ENCODE measurements at regions not wholly inside any gene's neighbourhood (a gene's known extent, or its start where the extent isn't known, plus 50 kb on each side); places are given as distances from the start of the nearest gene placed in this dataset.

- no peaks in the 10 kb centered on the region for H3K4me1 ChIP-seq (ENCODE audit: insufficient read depth)
- intact Hi-C loops (cut with DNase I), result no loop called here
- no peak for DNase-seq
- 87 to 96% (median 92%) methylated on average over 23 of the region's 23 CpGs for WGBS, 3 donors
- no peaks in the 10 kb centered on the region for H3K27me3 ChIP-seq
- H3K27ac ChIP-seq, result no peak overlapping the region
- TF ChIP-seq EP300 (IDR thresholded peaks at IDR 0.05) (no peak), POLR2A (IDR thresholded peaks at IDR 0.05) (no peak), CTCF (IDR thresholded peaks at IDR 0.05) (no peak)
- H3K36me3 ChIP-seq, result no peaks in the 10 kb centered on the region
- peaks cover 0 to 3% of the 10 kb centered on the region in 2 donors for H3K9me3 ChIP-seq
- no peak overlapping the region for H3K4me3 ChIP-seq
Observed at GRCh38 chr2:125942585-125943424, 713.2 kb upstream of the GYPC start.

GRCh38 chr2:125959047-125959446, 696.9 kb upstream of the GYPC start:
- DNase-seq, result no peak
- H3K9me3 ChIP-seq, result no peaks in the 10 kb centered on the region
- WGBS, 3 donors, result 10 to 21% (median 11%) methylated on average over 4 of the region's 4 CpGs
- no peak overlapping the region for H3K4me3 ChIP-seq
- H3K36me3 ChIP-seq, result no peaks in the 10 kb centered on the region
- TF ChIP-seq POLR2A (IDR thresholded peaks at IDR 0.05) (no peak), CTCF (IDR thresholded peaks at IDR 0.05) (no peak), EP300 (IDR thresholded peaks at IDR 0.05) (no peak)
- H3K27me3 ChIP-seq, result no peaks in the 10 kb centered on the region
- H3K27ac ChIP-seq, result no peak overlapping the region
- intact Hi-C loops (cut with DNase I), result no loop called here
- H3K4me1 ChIP-seq (ENCODE audit: insufficient read depth), result no peaks in the 10 kb centered on the region

- 14 to 25% (median 15%) methylated on average over 1 of the region's 1 CpG for WGBS, 3 donors
- intact Hi-C loops (cut with DNase I), result no loop called here
- Histone ChIP-seq H3K27me3 (no peaks in the 10 kb centered on the region), H3K27ac (no peak overlapping the region), H3K36me3 (no peaks in the 10 kb centered on the region), H3K4me1 (ENCODE audit: insufficient read depth) (no peaks in the 10 kb centered on the region), H3K9me3 (no peaks in the 10 kb centered on the region), H3K4me3 (no peak overlapping the region)
- TF ChIP-seq POLR2A (IDR thresholded peaks at IDR 0.05) (no peak), EP300 (IDR thresholded peaks at IDR 0.05) (no peak), CTCF (IDR thresholded peaks at IDR 0.05) (no peak)
- DNase-seq, result no peak
Observed at GRCh38 chr2:125961739-125962138, 694.2 kb upstream of the GYPC start.

- no peaks in the 10 kb centered on the region for H3K36me3 ChIP-seq
- DNase-seq, result no peak
- H3K27me3 ChIP-seq, result no peaks in the 10 kb centered on the region
- no peak overlapping the region for H3K27ac ChIP-seq
- H3K4me1 ChIP-seq (ENCODE audit: insufficient read depth), result no peaks in the 10 kb centered on the region
- WGBS, 3 donors, result 15 to 21% (median 15%) methylated on average over 2 of the region's 2 CpGs
- no peak for TF ChIP-seq EP300 (IDR thresholded peaks at IDR 0.05)
- TF ChIP-seq POLR2A (IDR thresholded peaks at IDR 0.05), result no peak
- no peak for TF ChIP-seq CTCF (IDR thresholded peaks at IDR 0.05)
- H3K9me3 ChIP-seq, result no peaks in the 10 kb centered on the region
- intact Hi-C loops (cut with DNase I), result no loop called here
- H3K4me3 ChIP-seq, result no peak overlapping the region
Observed at GRCh38 chr2:125979886-125980285, 676.1 kb upstream of the GYPC start.
